B cell (primary cell): ENCODE measurements at regions not wholly inside any gene's neighbourhood (a gene's known extent, or its start where the extent isn't known, plus 50 kb on each side); places are given as distances from the start of the nearest gene placed in this dataset.

Experiments used
- ATAC-seq: fragments of 200-7000 bp; cut with Tn5 transposase; one replicate; pipeline ENCODE4 v1.10.0; 2021; ENCODE audit warnings: low read depth, mild to moderate bottlenecking, moderate number of reproducible peaks, moderate library complexity
- CTCF ChIA-PET: fragments of 350-600 bp; sonication (Branson Sonifier 250); formaldehyde crosslinking; loops from one replicate; lab custom pipeline; 2021; ENCODE audit warnings: antibody characterized with exemption, inconsistent platforms; lab: Charles Lee
- POLR2A ChIA-PET: fragments of 350-600 bp; sonication (Branson Sonifier 250); formaldehyde crosslinking; loops from one replicate; lab custom pipeline; 2021; ENCODE audit warnings: antibody characterized with exemption; lab: Charles Lee
- DNase-seq: peaks from one replicate; pipeline ENCODE4 v3.0.0; 2013
- H2AFZ ChIP-seq: 2 replicates; pipeline ENCODE4 v1.6.1; 2012; ENCODE audit warnings: mild to moderate bottlenecking, low read depth, low read length; ENCODE audit not compliant: insufficient read depth, poor library complexity, severe bottlenecking
- H3K27ac ChIP-seq, 2 donors: 1 replicate in 1 of 2; 2 replicates in 1 of 2; pipeline ENCODE4 v1.5.1; 2012 to 2013; ENCODE audit warnings: low read length in 2 of 2, mild to moderate bottlenecking in 2 of 2, moderate library complexity in 1 of 2
- H3K27me3 ChIP-seq, 4 experiments: fragments of 200-600 bp in 1 of 4; sonication (generic) in 1 of 4; replicated peaks in 1 of 4; 1 replicate in 2 of 4; 2 replicates in 2 of 4; pipeline versions ENCODE4 v1.6.1 to v1.7.0; 2013 to 2016; ENCODE audit warnings: low read length in 3 of 4, mild to moderate bottlenecking in 2 of 4, mixed read lengths in 1 of 4, moderate library complexity in 1 of 4; ENCODE audit not compliant: insufficient read depth in 4 of 4, control insufficient read depth in 3 of 4; ENCODE audit errors: control extremely low read depth in 1 of 4
- H3K36me3 ChIP-seq, 2 experiments: replicated peaks in 1 of 2; 1 replicate in 1 of 2; 2 replicates in 1 of 2; pipeline versions ENCODE4 v1.6.1 to v1.7.1; 2013; ENCODE audit warnings: low read length in 1 of 2; ENCODE audit not compliant: insufficient read depth in 2 of 2, control insufficient read depth in 1 of 2; ENCODE audit errors: control extremely low read depth in 1 of 2, extremely low read depth in 1 of 2
- H3K4me1 ChIP-seq, 2 donors: fragments of 200-600 bp in 1 of 2; sonication (generic) in 1 of 2; 1 replicate in 1 of 2; 2 replicates in 1 of 2; pipeline versions ENCODE4 v1.5.1 to v1.6.1; 2013 to 2017; ENCODE audit warnings: low read length in 2 of 2; ENCODE audit not compliant: control insufficient read depth in 2 of 2, insufficient read depth in 2 of 2
- H3K4me2 ChIP-seq: replicated peaks from 2 replicates; pipeline ENCODE3; 2012; ENCODE audit warnings: mild to moderate bottlenecking, low read depth, low read length; ENCODE audit not compliant: poor library complexity, severe bottlenecking
- H3K4me3 ChIP-seq, 5 experiments: fragments of 200-600 bp in 1 of 5; sonication (generic) in 1 of 5; 1 replicate in 3 of 5; 2 replicates in 2 of 5; pipeline versions ENCODE4 v1.5.1 to v1.7.0; 2011 to 2016; ENCODE audit warnings: low read length in 4 of 5, mild to moderate bottlenecking in 4 of 5, low read depth in 2 of 5, control low read depth in 1 of 5, moderate library complexity in 1 of 5; ENCODE audit not compliant: insufficient read depth in 1 of 5; ENCODE audit errors: control extremely low read depth in 1 of 5, extremely low read depth in 1 of 5
- H3K79me2 ChIP-seq: fragments of 200-600 bp; sonication (generic); one replicate; pipeline ENCODE4 v1.6.0; 2016; ENCODE audit warnings: low read length; ENCODE audit not compliant: control insufficient read depth, insufficient read depth
- H3K9ac ChIP-seq: fragments of 200-600 bp; sonication (generic); 2 replicates; pipeline ENCODE4 v1.6.1; 2017; ENCODE audit warnings: mild to moderate bottlenecking, low read length, moderate library complexity
- H3K9me3 ChIP-seq, 3 donors: one replicate each; pipeline versions ENCODE4 v1.6.1 to v1.7.1; 2013; ENCODE audit warnings: low read length in 2 of 3; ENCODE audit not compliant: control insufficient read depth in 2 of 3, insufficient read depth in 1 of 3; ENCODE audit errors: control extremely low read depth in 1 of 3
- H4K20me1 ChIP-seq: 2 replicates; pipeline ENCODE4 v1.6.0; 2012; ENCODE audit warnings: mild to moderate bottlenecking, low read length; ENCODE audit not compliant: insufficient read depth, control insufficient read depth, poor library complexity, severe bottlenecking
- H3K27ac Mint-ChIP-seq: one replicate; pipeline ENCODE4 v1.8.0; 2021; ENCODE audit warnings: mixed read lengths
- H3K27me3 Mint-ChIP-seq: one replicate; pipeline ENCODE4 v1.8.0; 2021; ENCODE audit warnings: mixed read lengths
- H3K4me1 Mint-ChIP-seq: one replicate; pipeline ENCODE4 v1.8.0; 2021; ENCODE audit warnings: mixed read lengths
- H3K4me3 Mint-ChIP-seq: one replicate; pipeline ENCODE4 v1.8.0; 2021; ENCODE audit warnings: mixed read lengths
- H3K9me3 Mint-ChIP-seq: one replicate; pipeline ENCODE4 v1.8.0; 2022; ENCODE audit warnings: mixed read lengths; ENCODE audit not compliant: insufficient read depth
- CTCF ChIP-seq: fragments of 200-600 bp; IDR thresholded peaks from one replicate; pipeline ENCODE4 v1.8.0; 2022; ENCODE audit warnings: antibody characterized with exemption, mild to moderate bottlenecking
- EZH2 ChIP-seq: IDR thresholded peaks from 2 replicates; pipeline ENCODE4 v1.6.1; 2012; ENCODE audit warnings: borderline replicate concordance, low read depth, mild to moderate bottlenecking, moderate library complexity, low read length; ENCODE audit not compliant: insufficient read depth, poor library complexity, severe bottlenecking
- WGBS: methylation state at CpG from one replicate; pipeline ENCODE4 v1.1.5; 2013; ENCODE audit warnings: missing lambda C conversion rate; ENCODE audit not compliant: insufficient coverage; 5-methylcytosine and 5-hydroxymethylcytosine counted together
- intact Hi-C: fragments of 100-400 bp; cut with micrococcal nuclease; formaldehyde crosslinking; loops from one replicate; pipeline ENCODE4 v1.10.0; 2022

- no peaks in the 10 kb centered on the region for H4K20me1 ChIP-seq
- intact Hi-C loops, result no loop called here
- no peak for DNase-seq
- Mint-ChIP-seq H3K4me3 (no peak overlapping the region), H3K4me1 (no peaks in the 10 kb centered on the region), H3K9me3 (no peaks in the 10 kb centered on the region), H3K27me3 (no peaks in the 10 kb centered on the region), H3K27ac (no peak overlapping the region)
- no peaks in the 10 kb centered on the region for H3K9me3 ChIP-seq
- no peaks in the 10 kb centered on the region for H3K79me2 ChIP-seq
- TF ChIP-seq CTCF (no peak), EZH2 (no peak)
- no peak overlapping the region for H3K4me2 ChIP-seq
- ChIA-PET CTCF (no interaction called here), POLR2A (no interaction called here)
- H3K9ac ChIP-seq, result no peak overlapping the region
- H3K27ac ChIP-seq, result no peak overlapping the region
- no peaks in the 10 kb centered on the region for H3K27me3 ChIP-seq
- H3K36me3 ChIP-seq, result no peaks in the 10 kb centered on the region
- no peaks in the 10 kb centered on the region for H3K4me1 ChIP-seq
- ATAC-seq, result no peak
- no peak overlapping the region for H2AFZ ChIP-seq
- no peak overlapping the region for H3K4me3 ChIP-seq
- no CpG with 5 or more reads among the region's 2 CpGs for WGBS
These were observed 303.4 kb downstream of the MZT1 start for GRCh38 chr13:72424059-72424458.

GRCh38 chr13:72415817-72416216 lies 311.6 kb downstream of the MZT1 start:
- WGBS, result no CpG with 5 or more reads among the region's 3 CpGs
- H3K4me2 ChIP-seq, result no peak overlapping the region

More at GRCh38 chr13:72415817-72416216, 311.6 kb downstream of the MZT1 start:
- Histone ChIP-seq H3K27ac (no peak overlapping the region), H3K4me1 (no peaks in the 10 kb centered on the region), H3K79me2 (no peaks in the 10 kb centered on the region), H3K27me3 (no peaks in the 10 kb centered on the region), H4K20me1 (no peaks in the 10 kb centered on the region), H3K9me3 (no peaks in the 10 kb centered on the region), H3K4me3 (no peak overlapping the region), H3K36me3 (no peaks in the 10 kb centered on the region), H2AFZ (no peak overlapping the region), H3K9ac (no peak overlapping the region)
- Mint-ChIP-seq H3K27ac (no peak overlapping the region), H3K4me3 (no peak overlapping the region), H3K27me3 (no peaks in the 10 kb centered on the region), H3K9me3 (peaks cover 1% of the 10 kb centered on the region), H3K4me1 (no peaks in the 10 kb centered on the region)
- ChIA-PET CTCF (interaction anchor here (0.6 kb wide), 1 partner anchor 13 kb away, joined by 4 read pairs; no protein-coding TSS in a partner anchor), POLR2A (no interaction called here)
- ATAC-seq (no peak), DNase-seq (no peak)
- intact Hi-C loops, result no loop called here
- TF ChIP-seq EZH2, result no peak
- TF ChIP-seq CTCF, result no peak
